GM18520 (cell line): ENCODE measurements at regions not wholly inside any gene's neighbourhood (a gene's known extent, or its start where the extent isn't known, plus 50 kb on each side); places are given as distances from the start of the nearest gene placed in this dataset.

ENCODE experiments used
- ATAC-seq: cut with Tn5 transposase; IDR thresholded peaks from one replicate; pipeline ENCODE4 v1.9.1; 2021; ENCODE audit not compliant: unreplicated experiment

GRCh38 chr12:123042833-123043232 lies 62.4 kb downstream of the ARL6IP4 start:
- no peak for ATAC-seq

- ATAC-seq: no peak
Observed at GRCh38 chr12:123041811-123042655, 61.6 kb downstream of the ARL6IP4 start.

- no peak for ATAC-seq
Observed at GRCh38 chr12:123041042-123041531, 60.6 kb downstream of the ARL6IP4 start.

- no peak for ATAC-seq
Observed at GRCh38 chr12:123040106-123040505, 59.6 kb downstream of the ARL6IP4 start.

GRCh38 chr12:123038966-123039365 lies 58.5 kb downstream of the ARL6IP4 start:
- no peak for ATAC-seq

- ATAC-seq: no peak
Observed at GRCh38 chr12:123038486-123038885, 58.0 kb downstream of the ARL6IP4 start.

- ATAC-seq: no peak
Observed at GRCh38 chr12:123037791-123038190, 57.3 kb downstream of the ARL6IP4 start.

GRCh38 chr12:123036466-123037285 lies 56.2 kb downstream of the ARL6IP4 start:
- ATAC-seq: no peak

GRCh38 chr12:123035841-123036240 lies 55.4 kb downstream of the ARL6IP4 start:
- no peak for ATAC-seq

- ATAC-seq: no peak
Observed at GRCh38 chr12:123034865-123035264, 54.4 kb downstream of the ARL6IP4 start.

GRCh38 chr12:123034022-123034541 lies 53.6 kb downstream of the ARL6IP4 start:
- ATAC-seq: no peak

GRCh38 chr12:123033392-123034021 lies 53.0 kb downstream of the ARL6IP4 start:
- no peak for ATAC-seq

GRCh38 chr12:123032736-123033391 lies 52.4 kb downstream of the ARL6IP4 start:
- no peak for ATAC-seq
